ENCODE measurements at regions not wholly inside any gene's neighbourhood (a gene's known extent, or its start where the extent isn't known, plus 50 kb on each side); places are given as distances from the start of the nearest gene placed in this dataset.

DNA sequence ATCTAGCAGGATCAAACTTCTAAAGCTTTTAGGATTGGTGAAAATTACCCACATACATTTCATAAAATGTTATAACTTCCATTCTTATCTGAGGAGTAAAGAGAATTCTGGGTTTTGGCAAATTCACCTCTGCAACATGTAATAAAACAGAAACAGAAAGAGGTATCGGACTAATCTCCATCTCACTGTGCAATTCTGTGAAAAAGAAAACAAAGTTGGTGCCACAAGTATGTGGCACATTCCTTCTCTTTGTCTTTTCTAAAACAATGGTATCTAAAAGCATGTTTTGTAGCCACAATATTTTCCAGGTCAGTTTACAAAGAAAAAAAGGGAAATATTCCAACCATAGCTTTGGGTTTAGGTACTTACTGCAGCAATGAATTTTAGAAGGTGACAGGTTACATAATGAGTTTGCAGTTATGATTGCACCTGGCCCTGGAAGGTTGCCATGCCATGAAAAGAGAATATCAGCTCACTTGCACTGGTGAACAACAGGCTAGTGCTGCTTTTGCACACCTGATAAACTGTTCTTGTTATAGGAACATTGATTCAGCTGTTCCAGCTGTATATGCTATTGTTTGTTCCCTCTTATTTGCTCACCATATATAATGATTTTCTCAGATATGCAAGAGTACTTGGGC is 491.3 kb upstream of the MEF2C start:
- H3K4me1 ChIP-seq = no peaks in the 10 kb centered on the region
- H3K27me3 ChIP-seq = no peaks in the 10 kb centered on the region
- no peaks in the 10 kb centered on the region for H3K9me3 ChIP-seq
- no peak overlapping the region for H3K4me3 ChIP-seq
- no peaks in the 10 kb centered on the region for H3K36me3 ChIP-seq
- 100% methylated on average over 1 of the region's 1 CpG for WGBS, 2 donors (ENCODE audit: low coverage in 1 of 2)
- no peak for ATAC-seq
- no peak overlapping the region for H3K27ac ChIP-seq
- TF ChIP-seq, protein P1, sequence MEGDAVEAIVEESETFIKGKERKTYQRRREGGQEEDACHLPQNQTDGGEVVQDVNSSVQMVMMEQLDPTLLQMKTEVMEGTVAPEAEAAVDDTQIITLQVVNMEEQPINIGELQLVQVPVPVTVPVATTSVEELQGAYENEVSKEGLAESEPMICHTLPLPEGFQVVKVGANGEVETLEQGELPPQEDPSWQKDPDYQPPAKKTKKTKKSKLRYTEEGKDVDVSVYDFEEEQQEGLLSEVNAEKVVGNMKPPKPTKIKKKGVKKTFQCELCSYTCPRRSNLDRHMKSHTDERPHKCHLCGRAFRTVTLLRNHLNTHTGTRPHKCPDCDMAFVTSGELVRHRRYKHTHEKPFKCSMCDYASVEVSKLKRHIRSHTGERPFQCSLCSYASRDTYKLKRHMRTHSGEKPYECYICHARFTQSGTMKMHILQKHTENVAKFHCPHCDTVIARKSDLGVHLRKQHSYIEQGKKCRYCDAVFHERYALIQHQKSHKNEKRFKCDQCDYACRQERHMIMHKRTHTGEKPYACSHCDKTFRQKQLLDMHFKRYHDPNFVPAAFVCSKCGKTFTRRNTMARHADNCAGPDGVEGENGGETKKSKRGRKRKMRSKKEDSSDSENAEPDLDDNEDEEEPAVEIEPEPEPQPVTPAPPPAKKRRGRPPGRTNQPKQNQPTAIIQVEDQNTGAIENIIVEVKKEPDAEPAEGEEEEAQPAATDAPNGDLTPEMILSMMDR (IDR thresholded peaks at IDR 0.05) = no peak
- TF ChIP-seq EP300 (IDR thresholded peaks at IDR 0.05) (no peak), POLR2AphosphoS5 (IDR thresholded peaks at IDR 0.05) (no peak), POLR2A (IDR thresholded peaks at IDR 0.05) (no peak)

DNA sequence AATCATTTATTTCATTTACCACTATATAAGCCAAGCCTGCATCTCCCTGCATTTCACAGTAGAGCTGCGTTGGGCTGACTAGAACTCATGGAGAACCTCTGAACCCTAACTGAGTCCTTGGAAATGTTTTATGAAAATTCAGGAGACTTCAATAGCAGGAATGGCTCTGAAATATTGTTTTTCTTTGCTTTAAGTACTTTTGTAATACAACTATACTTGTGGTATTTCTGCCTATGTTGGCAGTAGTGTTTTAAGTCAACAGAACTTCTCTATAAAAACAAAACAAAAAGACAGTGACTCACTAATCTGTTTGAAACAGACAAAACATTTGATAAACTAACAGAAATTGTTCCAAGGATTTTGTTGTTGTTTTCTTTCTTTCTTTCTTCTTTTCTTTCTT is 489.2 kb upstream of the MEF2C start:
- Histone ChIP-seq H3K4me1 (no peaks in the 10 kb centered on the region), H3K36me3 (no peaks in the 10 kb centered on the region), H3K4me3 (no peak overlapping the region), H3K27ac (no peak overlapping the region), H3K27me3 (no peaks in the 10 kb centered on the region), H3K9me3 (no peaks in the 10 kb centered on the region)
- TF ChIP-seq POLR2AphosphoS5 (IDR thresholded peaks at IDR 0.05) (no peak), EP300 (IDR thresholded peaks at IDR 0.05) (no peak), POLR2A (IDR thresholded peaks at IDR 0.05) (no peak)
- TF ChIP-seq, protein P1 (IDR thresholded peaks at IDR 0.05) = no peak
- no peak for ATAC-seq
- 75 to 91% methylated on average over 1 of the region's 1 CpG for WGBS, 2 donors (ENCODE audit: low coverage in 1 of 2)

DNA sequence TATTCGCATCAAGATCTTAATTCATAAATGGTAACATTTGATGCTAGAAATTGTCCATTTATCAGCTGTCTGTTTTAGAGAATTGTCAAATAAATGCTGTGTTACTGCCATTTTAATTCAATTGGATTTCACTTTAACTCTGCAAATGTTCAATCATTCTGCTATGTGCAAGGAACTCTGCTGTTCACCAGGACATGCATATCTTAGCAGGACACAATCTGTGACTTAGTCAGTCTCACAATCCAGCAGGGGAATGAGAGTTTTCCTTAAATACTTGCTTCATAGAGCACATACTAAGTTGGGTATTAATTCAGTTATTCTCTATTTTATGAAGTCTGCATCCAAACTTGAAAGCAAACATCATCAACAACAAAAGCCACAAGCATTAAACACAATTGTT is 488.7 kb upstream of the MEF2C start:
- no peaks in the 10 kb centered on the region for H3K36me3 ChIP-seq
- no peak overlapping the region for H3K4me3 ChIP-seq
- 100% methylated on average over 1 of the region's 1 CpG for WGBS, 2 donors (ENCODE audit: low coverage in 1 of 2)
- no peaks in the 10 kb centered on the region for H3K4me1 ChIP-seq
- no peak for ATAC-seq
- no peaks in the 10 kb centered on the region for H3K9me3 ChIP-seq
- no peak overlapping the region for H3K27ac ChIP-seq
- TF ChIP-seq EP300 (IDR thresholded peaks at IDR 0.05) (no peak), POLR2A (IDR thresholded peaks at IDR 0.05) (no peak), POLR2AphosphoS5 (IDR thresholded peaks at IDR 0.05) (no peak)
- TF ChIP-seq, protein P1 (IDR thresholded peaks at IDR 0.05) = no peak
- no peaks in the 10 kb centered on the region for H3K27me3 ChIP-seq

DNA sequence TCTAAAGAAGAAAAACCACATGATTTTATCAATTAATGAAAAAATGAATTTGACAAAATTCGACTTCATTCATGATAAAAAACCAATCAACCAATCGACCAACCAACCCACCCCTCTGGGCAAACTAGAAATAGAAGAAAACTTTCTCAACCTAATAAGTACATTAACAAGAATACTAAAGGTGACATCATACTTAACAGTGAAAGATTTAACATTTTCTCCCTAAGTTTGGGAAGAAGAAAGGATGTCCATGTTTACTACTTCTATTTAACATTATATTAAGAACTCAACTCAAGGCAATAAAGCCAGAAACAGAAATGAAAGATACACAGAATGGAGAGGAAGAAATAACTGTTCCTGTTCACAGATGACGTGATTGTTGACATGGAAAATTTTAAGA is 476.1 kb upstream of the MEF2C start:
- Histone ChIP-seq H3K9me3 (no peaks in the 10 kb centered on the region), H3K4me3 (no peak overlapping the region), H3K27ac (no peak overlapping the region), H3K36me3 (no peaks in the 10 kb centered on the region), H3K27me3 (no peaks in the 10 kb centered on the region), H3K4me1 (no peaks in the 10 kb centered on the region)
- WGBS, 2 donors (ENCODE audit: low coverage in 1 of 2) = 85 to 95% methylated on average over 3 of the region's 3 CpGs
- no peak for TF ChIP-seq POLR2A (IDR thresholded peaks at IDR 0.05)
- TF ChIP-seq POLR2AphosphoS5 (IDR thresholded peaks at IDR 0.05) = no peak
- TF ChIP-seq EP300 (IDR thresholded peaks at IDR 0.05) = no peak
- TF ChIP-seq, protein P1 (IDR thresholded peaks at IDR 0.05) = no peak
- no peak for ATAC-seq

DNA sequence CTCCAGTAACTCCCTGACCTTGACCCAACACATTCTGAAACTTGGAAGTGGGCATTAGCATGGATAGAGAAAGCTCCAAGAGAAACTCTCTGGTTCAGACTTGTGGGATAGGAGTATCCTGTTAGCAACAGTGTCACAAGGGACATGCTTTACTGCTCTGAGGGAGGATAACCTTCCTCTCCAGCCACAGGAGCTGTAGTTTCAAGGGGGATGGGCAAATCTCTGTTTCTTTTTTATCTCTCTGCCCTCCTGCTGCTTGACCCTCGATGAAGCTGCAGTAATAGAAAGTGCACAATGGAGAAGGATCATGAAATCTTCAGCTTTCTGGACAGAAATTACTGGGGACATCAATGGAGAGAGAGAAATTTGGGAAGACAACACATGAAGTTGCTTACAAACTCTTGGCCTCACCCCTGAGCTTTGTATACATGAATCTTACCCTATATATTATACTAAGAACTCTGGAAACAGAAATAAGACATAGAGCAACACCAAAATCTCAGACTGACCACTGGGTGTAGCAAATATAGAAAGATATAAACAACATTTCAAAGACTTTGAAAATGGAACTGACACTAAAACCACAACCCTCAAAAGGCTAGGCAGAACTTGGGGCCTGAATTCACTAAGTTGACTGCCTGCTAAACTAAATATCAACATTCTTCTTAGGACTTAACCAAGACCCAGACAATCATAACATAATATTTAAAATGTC is 471.0 kb upstream of the MEF2C start:
- Histone ChIP-seq H3K4me1 (no peaks in the 10 kb centered on the region), H3K27me3 (no peaks in the 10 kb centered on the region), H3K9me3 (no peaks in the 10 kb centered on the region), H3K36me3 (no peaks in the 10 kb centered on the region), H3K27ac (no peak overlapping the region), H3K4me3 (no peak overlapping the region)
- ATAC-seq = no peak
- WGBS, 2 donors (ENCODE audit: low coverage in 1 of 2) = 43 to 92% methylated on average over 1 of the region's 1 CpG
- TF ChIP-seq POLR2A (IDR thresholded peaks at IDR 0.05) (no peak), POLR2AphosphoS5 (IDR thresholded peaks at IDR 0.05) (no peak), EP300 (IDR thresholded peaks at IDR 0.05) (no peak)
- TF ChIP-seq, protein P1 (IDR thresholded peaks at IDR 0.05) = no peak
